Keratinocyte (primary cell): ENCODE measurements at regions not wholly inside any gene's neighbourhood (a gene's known extent, or its start where the extent isn't known, plus 50 kb on each side); places are given as distances from the start of the nearest gene placed in this dataset.

Source experiments
- DNase-seq: peaks from one replicate; pipeline ENCODE4 v3.0.0-alpha.2; 2011; ENCODE audit warnings: low read depth, missing footprints, low spot score
- FAIRE-seq: peaks from 2 replicates; lab custom pipeline; 2011; peaks lifted over from hg19 to GRCh38; lab: Jason Lieb, UNC
- H2AFZ ChIP-seq: 2 replicates; pipeline ENCODE4 v1.6.0; 2012; ENCODE audit warnings: low read length, control low read depth, inconsistent platforms; ENCODE audit not compliant: control insufficient read depth
- H3K27ac ChIP-seq: 2 replicates; pipeline ENCODE4 v1.5.1; 2011; ENCODE audit warnings: low read length; ENCODE audit not compliant: control insufficient read depth, insufficient read depth
- H3K27me3 ChIP-seq: 3 replicates; pipeline ENCODE4 v1.6.0; 2011; ENCODE audit warnings: low read length; ENCODE audit not compliant: control insufficient read depth, insufficient read depth; ENCODE audit errors: extremely low read depth
- H3K36me3 ChIP-seq, 2 experiments: 2 replicates in 1 of 2; 3 replicates in 1 of 2; pipeline ENCODE4 v1.5.1; 2011; ENCODE audit warnings: low read length in 2 of 2, mild to moderate bottlenecking in 1 of 2; ENCODE audit not compliant: control insufficient read depth in 2 of 2, insufficient read depth in 2 of 2; ENCODE audit errors: extremely low read depth in 1 of 2
- H3K4me1 ChIP-seq: 3 replicates; pipeline ENCODE4 v1.5.1; 2011; ENCODE audit warnings: low read length; ENCODE audit not compliant: control insufficient read depth, insufficient read depth; ENCODE audit errors: extremely low read depth
- H3K4me2 ChIP-seq: 3 replicates; pipeline ENCODE4 v1.6.0; 2011; ENCODE audit warnings: low read depth, low read length; ENCODE audit not compliant: control insufficient read depth, insufficient read depth; ENCODE audit errors: extremely low read depth
- H3K4me3 ChIP-seq, 3 experiments: fragments of 200-600 bp in 1 of 3; sonication (generic) in 1 of 3; 2 replicates in 2 of 3; 3 replicates in 1 of 3; pipeline ENCODE4 v1.5.1; 2011 to 2016; ENCODE audit warnings: low read length in 3 of 3, mild to moderate bottlenecking in 3 of 3, control low read depth in 2 of 3, inconsistent platforms in 1 of 3, low read depth in 1 of 3, mixed read lengths in 1 of 3, mixed run types in 1 of 3, moderate library complexity in 1 of 3; ENCODE audit not compliant: control insufficient read depth in 2 of 3, insufficient read depth in 2 of 3; ENCODE audit errors: extremely low read depth in 1 of 3
- H3K79me2 ChIP-seq: 2 replicates; pipeline ENCODE4 v1.6.0; 2012; ENCODE audit warnings: low read length; ENCODE audit not compliant: control insufficient read depth, insufficient read depth
- H3K9ac ChIP-seq: 3 replicates; pipeline ENCODE4 v1.6.0; 2011; ENCODE audit warnings: low read length; ENCODE audit not compliant: control insufficient read depth, insufficient read depth; ENCODE audit errors: extremely low read depth
- H3K9me1 ChIP-seq: 3 replicates; pipeline ENCODE4 v1.6.0; 2011; ENCODE audit warnings: low read length; ENCODE audit not compliant: control insufficient read depth, insufficient read depth; ENCODE audit errors: extremely low read depth
- H3K9me3 ChIP-seq: 2 replicates; pipeline ENCODE4 v1.5.1; 2012; ENCODE audit warnings: low read depth, low read length; ENCODE audit not compliant: control insufficient read depth
- H4K20me1 ChIP-seq: 3 replicates; pipeline ENCODE4 v1.6.0; 2011; ENCODE audit warnings: low read length; ENCODE audit not compliant: control insufficient read depth, insufficient read depth; ENCODE audit errors: extremely low read depth
- EZH2 ChIP-seq: IDR thresholded peaks from one replicate; pipeline ENCODE4 v1.6.1; 2012; ENCODE audit warnings: inconsistent platforms, mild to moderate bottlenecking, low read length, moderate library complexity
- dilution Hi-C: fragments of 300-500 bp; cut with MboI; formaldehyde crosslinking; loops from one replicate; pipeline ENCODE4 v1.7.0; 2020; ENCODE audit warnings: low sequenced_read_pairs; ENCODE audit not compliant: extremely low pct_ligation_motif_present
- TF ChIP-seq, protein P1 (sequence below), 3 experiments: IDR thresholded peaks in 1 of 3; conservative IDR thresholded peaks in 1 of 3; optimal IDR thresholded peaks in 1 of 3; 2 replicates in 2 of 3; 3 replicates in 1 of 3; pipeline versions ENCODE3 to v1.5.1; 2011; ENCODE audit warnings: low read length in 3 of 3, mild to moderate bottlenecking in 3 of 3, moderate library complexity in 2 of 3, control low read depth in 1 of 3, inconsistent platforms in 1 of 3; ENCODE audit not compliant: insufficient read depth in 2 of 3; ENCODE audit errors: extremely low read depth in 1 of 3

GRCh38 chr18:22694954-22695353, 238.2 kb upstream of the RBBP8 start:
- H3K4me1 ChIP-seq = no peaks in the 10 kb centered on the region
- DNase-seq (peak; percentile 19), FAIRE-seq (peak; percentile 5)
- H2AFZ ChIP-seq = no peak overlapping the region
- no peaks in the 10 kb centered on the region for H3K36me3 ChIP-seq
- TF ChIP-seq, protein P1, sequence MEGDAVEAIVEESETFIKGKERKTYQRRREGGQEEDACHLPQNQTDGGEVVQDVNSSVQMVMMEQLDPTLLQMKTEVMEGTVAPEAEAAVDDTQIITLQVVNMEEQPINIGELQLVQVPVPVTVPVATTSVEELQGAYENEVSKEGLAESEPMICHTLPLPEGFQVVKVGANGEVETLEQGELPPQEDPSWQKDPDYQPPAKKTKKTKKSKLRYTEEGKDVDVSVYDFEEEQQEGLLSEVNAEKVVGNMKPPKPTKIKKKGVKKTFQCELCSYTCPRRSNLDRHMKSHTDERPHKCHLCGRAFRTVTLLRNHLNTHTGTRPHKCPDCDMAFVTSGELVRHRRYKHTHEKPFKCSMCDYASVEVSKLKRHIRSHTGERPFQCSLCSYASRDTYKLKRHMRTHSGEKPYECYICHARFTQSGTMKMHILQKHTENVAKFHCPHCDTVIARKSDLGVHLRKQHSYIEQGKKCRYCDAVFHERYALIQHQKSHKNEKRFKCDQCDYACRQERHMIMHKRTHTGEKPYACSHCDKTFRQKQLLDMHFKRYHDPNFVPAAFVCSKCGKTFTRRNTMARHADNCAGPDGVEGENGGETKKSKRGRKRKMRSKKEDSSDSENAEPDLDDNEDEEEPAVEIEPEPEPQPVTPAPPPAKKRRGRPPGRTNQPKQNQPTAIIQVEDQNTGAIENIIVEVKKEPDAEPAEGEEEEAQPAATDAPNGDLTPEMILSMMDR (optimal IDR thresholded peaks at IDR 0.05 in 1 of 3, IDR thresholded peaks at IDR 0.05 in 1 of 3, conservative IDR thresholded peaks at IDR 0.05 in 1 of 3; ENCODE audit: extremely low read depth in 1 of 3, insufficient read depth in 2 of 3, low read length in 3 of 3) = no peak
- H3K9me1 ChIP-seq = no peaks in the 10 kb centered on the region
- H3K4me2 ChIP-seq = no peak overlapping the region
- H3K4me3 ChIP-seq = no peak overlapping the region
- H4K20me1 ChIP-seq = no peaks in the 10 kb centered on the region
- H3K27me3 ChIP-seq = no peaks in the 10 kb centered on the region
- H3K27ac ChIP-seq = no peak overlapping the region
- H3K9ac ChIP-seq = no peak overlapping the region
- dilution Hi-C loops = no loop called here
- no peaks in the 10 kb centered on the region for H3K79me2 ChIP-seq
- H3K9me3 ChIP-seq = no peaks in the 10 kb centered on the region

- Histone ChIP-seq H3K79me2 (no peaks in the 10 kb centered on the region), H3K4me2 (no peak overlapping the region), H3K27ac (no peak overlapping the region), H3K9ac (no peak overlapping the region), H3K27me3 (no peaks in the 10 kb centered on the region), H4K20me1 (no peaks in the 10 kb centered on the region), H3K4me1 (no peaks in the 10 kb centered on the region), H3K4me3 (no peak overlapping the region), H2AFZ (no peak overlapping the region), H3K36me3 (no peaks in the 10 kb centered on the region), H3K9me1 (no peaks in the 10 kb centered on the region), H3K9me3 (no peaks in the 10 kb centered on the region)
- FAIRE-seq (no peak), DNase-seq (no peak)
- dilution Hi-C loops = no loop called here
- TF ChIP-seq, protein P1 (optimal IDR thresholded peaks at IDR 0.05 in 1 of 3, IDR thresholded peaks at IDR 0.05 in 1 of 3, conservative IDR thresholded peaks at IDR 0.05 in 1 of 3; ENCODE audit: extremely low read depth in 1 of 3, insufficient read depth in 2 of 3, low read length in 3 of 3) = no peak
- no peak for TF ChIP-seq EZH2
Observed at GRCh38 chr18:22695674-22696073, 237.5 kb upstream of the RBBP8 start.
